PFSK-1 (cell line): ENCODE measurements at regions not wholly inside any gene's neighbourhood (a gene's known extent, or its start where the extent isn't known, plus 50 kb on each side); places are given as distances from the start of the nearest gene placed in this dataset.

ENCODE experiments used
- FOXP2 ChIP-seq: optimal IDR thresholded peaks from 2 replicates; pipeline ENCODE3; 2011; ENCODE audit warnings: borderline replicate concordance, control low read depth, inconsistent platforms; ENCODE audit not compliant: insufficient read depth; ENCODE audit errors: extremely low read length, extremely low read depth
- POLR2AphosphoS5 ChIP-seq: IDR thresholded peaks from 2 replicates; pipeline ENCODE4 v1.6.1; 2012; ENCODE audit warnings: low read depth, mild to moderate bottlenecking, control low read depth, low read length, moderate library complexity
- SIN3A ChIP-seq: IDR thresholded peaks from 2 replicates; pipeline ENCODE4 v1.6.1; 2012; ENCODE audit warnings: mild to moderate bottlenecking, low read length, moderate library complexity, borderline replicate concordance; ENCODE audit not compliant: insufficient read depth
- TAF1 ChIP-seq: IDR thresholded peaks from 2 replicates; pipeline ENCODE4 v1.6.1; 2012; ENCODE audit warnings: low read length, control low read depth, borderline replicate concordance; ENCODE audit not compliant: insufficient read depth
- TF ChIP-seq, protein P1 (sequence below), 2 experiments: IDR thresholded peaks; 2 replicates each; pipeline versions ENCODE4 v1.6.1 to v1.8.0; 2011 to 2012; ENCODE audit warnings: low read depth in 2 of 2, low read length in 2 of 2, control low read depth in 1 of 2, inconsistent platforms in 1 of 2, mild to moderate bottlenecking in 1 of 2, moderate library complexity in 1 of 2; ENCODE audit not compliant: insufficient read depth in 1 of 2

DNA sequence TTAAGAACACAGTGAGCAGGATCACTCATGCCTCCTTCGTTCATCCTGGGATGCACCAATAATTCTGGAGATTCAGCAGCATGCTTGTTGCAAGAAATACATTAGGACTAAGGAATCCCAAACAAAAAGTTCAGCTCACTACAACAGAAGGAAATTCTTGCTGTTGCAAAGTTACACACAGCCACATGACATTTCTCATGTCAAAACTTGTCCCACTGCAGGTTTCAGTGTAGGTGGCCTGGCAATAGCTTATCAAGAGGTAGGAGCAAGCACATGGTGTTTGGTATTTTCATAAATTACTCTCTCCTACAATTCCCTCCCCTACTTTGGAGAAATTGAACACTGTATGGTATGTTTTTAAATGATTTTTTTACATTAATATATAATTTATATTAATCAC, 399.6 kb upstream of the EPHA3 start:
- no peak for TF ChIP-seq TAF1
- TF ChIP-seq, protein P1, sequence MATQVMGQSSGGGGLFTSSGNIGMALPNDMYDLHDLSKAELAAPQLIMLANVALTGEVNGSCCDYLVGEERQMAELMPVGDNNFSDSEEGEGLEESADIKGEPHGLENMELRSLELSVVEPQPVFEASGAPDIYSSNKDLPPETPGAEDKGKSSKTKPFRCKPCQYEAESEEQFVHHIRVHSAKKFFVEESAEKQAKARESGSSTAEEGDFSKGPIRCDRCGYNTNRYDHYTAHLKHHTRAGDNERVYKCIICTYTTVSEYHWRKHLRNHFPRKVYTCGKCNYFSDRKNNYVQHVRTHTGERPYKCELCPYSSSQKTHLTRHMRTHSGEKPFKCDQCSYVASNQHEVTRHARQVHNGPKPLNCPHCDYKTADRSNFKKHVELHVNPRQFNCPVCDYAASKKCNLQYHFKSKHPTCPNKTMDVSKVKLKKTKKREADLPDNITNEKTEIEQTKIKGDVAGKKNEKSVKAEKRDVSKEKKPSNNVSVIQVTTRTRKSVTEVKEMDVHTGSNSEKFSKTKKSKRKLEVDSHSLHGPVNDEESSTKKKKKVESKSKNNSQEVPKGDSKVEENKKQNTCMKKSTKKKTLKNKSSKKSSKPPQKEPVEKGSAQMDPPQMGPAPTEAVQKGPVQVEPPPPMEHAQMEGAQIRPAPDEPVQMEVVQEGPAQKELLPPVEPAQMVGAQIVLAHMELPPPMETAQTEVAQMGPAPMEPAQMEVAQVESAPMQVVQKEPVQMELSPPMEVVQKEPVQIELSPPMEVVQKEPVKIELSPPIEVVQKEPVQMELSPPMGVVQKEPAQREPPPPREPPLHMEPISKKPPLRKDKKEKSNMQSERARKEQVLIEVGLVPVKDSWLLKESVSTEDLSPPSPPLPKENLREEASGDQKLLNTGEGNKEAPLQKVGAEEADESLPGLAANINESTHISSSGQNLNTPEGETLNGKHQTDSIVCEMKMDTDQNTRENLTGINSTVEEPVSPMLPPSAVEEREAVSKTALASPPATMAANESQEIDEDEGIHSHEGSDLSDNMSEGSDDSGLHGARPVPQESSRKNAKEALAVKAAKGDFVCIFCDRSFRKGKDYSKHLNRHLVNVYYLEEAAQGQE (IDR thresholded peaks at IDR 0.05; ENCODE audit: insufficient read depth in 1 of 2, low read depth in 2 of 2, low read length in 2 of 2), result no peak
- no peak for TF ChIP-seq POLR2AphosphoS5
- no peak for TF ChIP-seq FOXP2
- no peak for TF ChIP-seq SIN3A

DNA sequence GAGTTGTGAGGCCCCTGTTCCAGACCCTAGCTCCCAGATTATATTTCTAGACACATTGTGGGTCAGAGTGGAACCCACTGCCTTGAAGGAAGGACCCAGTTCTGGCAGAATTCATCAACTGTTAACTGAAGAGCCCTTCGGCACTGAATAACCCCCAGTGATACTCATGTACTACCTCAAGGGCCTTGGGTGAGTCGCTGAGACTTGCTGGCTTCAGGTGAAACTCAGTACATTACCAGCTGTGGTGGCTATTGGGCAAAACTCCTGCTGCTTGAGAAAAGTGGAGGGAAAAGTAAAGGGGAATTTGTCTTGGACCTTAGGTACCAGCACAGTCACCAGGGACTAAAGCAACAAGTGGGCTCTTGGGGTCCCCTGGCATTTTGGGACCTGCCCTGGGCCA, 394.9 kb upstream of the EPHA3 start:
- TF ChIP-seq FOXP2, result no peak
- no peak for TF ChIP-seq TAF1
- TF ChIP-seq, protein P1 (IDR thresholded peaks at IDR 0.05; ENCODE audit: insufficient read depth in 1 of 2, low read depth in 2 of 2, low read length in 2 of 2), result no peak
- no peak for TF ChIP-seq POLR2AphosphoS5
- no peak for TF ChIP-seq SIN3A

DNA sequence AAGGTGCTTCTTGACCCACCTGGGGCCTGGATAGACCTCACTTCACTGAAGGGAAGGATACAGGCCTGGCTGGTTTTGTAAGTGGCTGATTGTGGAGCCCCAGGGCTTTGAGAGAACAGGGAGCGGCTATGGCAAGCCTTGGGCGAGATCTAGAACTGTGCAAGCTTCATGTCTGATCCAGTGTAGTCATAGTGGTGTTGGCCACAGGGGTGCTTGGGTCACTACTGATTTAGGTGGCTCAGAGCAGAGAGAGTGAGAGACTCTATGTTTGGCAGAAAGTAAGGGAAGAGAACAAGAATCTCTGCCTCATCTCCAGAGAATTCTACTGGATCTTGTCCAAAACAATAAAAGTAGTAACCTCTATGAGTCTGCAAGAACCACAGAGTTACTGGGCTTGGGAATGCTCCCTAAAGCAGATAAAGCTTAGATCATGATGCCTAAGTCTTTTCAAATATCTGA, 394.2 kb upstream of the EPHA3 start:
- TF ChIP-seq SIN3A (no peak), FOXP2 (no peak), POLR2AphosphoS5 (no peak), TAF1 (no peak)
- TF ChIP-seq, protein P1 (IDR thresholded peaks at IDR 0.05; ENCODE audit: insufficient read depth in 1 of 2, low read depth in 2 of 2, low read length in 2 of 2), result no peak

DNA sequence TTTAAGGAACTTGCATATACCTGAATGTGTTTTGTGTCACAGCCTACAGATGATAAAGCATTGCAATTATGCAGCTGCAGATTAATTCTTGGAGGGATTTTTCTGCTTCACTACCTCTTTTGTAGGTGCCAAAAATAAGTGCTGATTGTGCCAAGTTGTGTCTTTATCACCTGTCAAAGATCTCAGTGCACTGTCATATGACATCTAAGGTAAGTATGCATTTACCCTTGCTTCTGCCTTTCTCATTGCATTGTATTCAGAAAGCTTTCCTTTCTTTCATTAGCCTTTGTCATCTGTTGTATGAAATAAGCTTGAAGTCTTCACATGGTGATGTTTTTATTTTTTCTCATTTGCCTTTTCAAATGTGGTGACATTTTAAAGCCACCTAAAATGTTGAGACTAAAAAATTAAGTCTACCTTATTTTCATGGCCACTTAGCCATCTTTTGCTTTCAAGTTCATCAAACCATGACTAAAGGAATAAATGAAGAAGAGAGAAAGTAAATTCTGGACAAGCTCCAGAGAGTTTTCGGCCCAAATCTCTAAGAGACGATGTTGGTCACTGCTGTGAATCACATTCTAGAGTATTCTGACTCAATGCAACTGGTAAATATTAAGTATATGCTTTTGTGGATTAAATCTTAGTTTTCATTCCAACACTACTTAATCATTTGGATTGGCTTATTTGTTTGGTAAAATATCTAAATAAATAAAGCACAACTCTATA, 381.8 kb upstream of the EPHA3 start:
- TF ChIP-seq TAF1 (no peak), SIN3A (no peak), POLR2AphosphoS5 (no peak), FOXP2 (no peak)
- TF ChIP-seq, protein P1 (IDR thresholded peaks at IDR 0.05; ENCODE audit: insufficient read depth in 1 of 2, low read depth in 2 of 2, low read length in 2 of 2), result no peak
